C4-2B (cell line): ENCODE measurements at regions not wholly inside any gene's neighbourhood (a gene's known extent, or its start where the extent isn't known, plus 50 kb on each side); places are given as distances from the start of the nearest gene placed in this dataset.

Source experiments
- ZFX ChIP-seq: fragments of 450-650 bp; IDR thresholded peaks from 2 replicates; pipeline ENCODE4 v1.6.1; 2017
- TF ChIP-seq, protein P1 (sequence below): fragments of 450-650 bp; conservative IDR thresholded peaks from 2 replicates; pipeline ENCODE4 v1.5.1; 2017; ENCODE audit warnings: mild to moderate bottlenecking

- TF ChIP-seq, protein P1, sequence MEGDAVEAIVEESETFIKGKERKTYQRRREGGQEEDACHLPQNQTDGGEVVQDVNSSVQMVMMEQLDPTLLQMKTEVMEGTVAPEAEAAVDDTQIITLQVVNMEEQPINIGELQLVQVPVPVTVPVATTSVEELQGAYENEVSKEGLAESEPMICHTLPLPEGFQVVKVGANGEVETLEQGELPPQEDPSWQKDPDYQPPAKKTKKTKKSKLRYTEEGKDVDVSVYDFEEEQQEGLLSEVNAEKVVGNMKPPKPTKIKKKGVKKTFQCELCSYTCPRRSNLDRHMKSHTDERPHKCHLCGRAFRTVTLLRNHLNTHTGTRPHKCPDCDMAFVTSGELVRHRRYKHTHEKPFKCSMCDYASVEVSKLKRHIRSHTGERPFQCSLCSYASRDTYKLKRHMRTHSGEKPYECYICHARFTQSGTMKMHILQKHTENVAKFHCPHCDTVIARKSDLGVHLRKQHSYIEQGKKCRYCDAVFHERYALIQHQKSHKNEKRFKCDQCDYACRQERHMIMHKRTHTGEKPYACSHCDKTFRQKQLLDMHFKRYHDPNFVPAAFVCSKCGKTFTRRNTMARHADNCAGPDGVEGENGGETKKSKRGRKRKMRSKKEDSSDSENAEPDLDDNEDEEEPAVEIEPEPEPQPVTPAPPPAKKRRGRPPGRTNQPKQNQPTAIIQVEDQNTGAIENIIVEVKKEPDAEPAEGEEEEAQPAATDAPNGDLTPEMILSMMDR: no peak
- no peak for TF ChIP-seq ZFX
Observed at GRCh38 chr4:141348125-141348524, 127.4 kb downstream of the ZNF330 start.
